Peyer's patch (tissue), 4 donors: ENCODE measurements at regions not wholly inside any gene's neighbourhood (a gene's known extent, or its start where the extent isn't known, plus 50 kb on each side); places are given as distances from the start of the nearest gene placed in this dataset.

Experiments
- POLR2A ChIP-seq, 2 donors: fragments of 450-650 bp; IDR thresholded peaks; one replicate each; pipeline ENCODE4 v1.5.1; 2017; ENCODE audit warnings: antibody characterized with exemption in 2 of 2, mild to moderate bottlenecking in 2 of 2, moderate library complexity in 2 of 2
- TF ChIP-seq, protein P1 (sequence below), 6 experiments: fragments of 450-650 bp in 4 of 6; fragments of 200-600 bp in 2 of 6; sonication (generic) in 1 of 6; IDR thresholded peaks; one replicate each; pipeline ENCODE4 v1.5.1; 2017 to 2019; ENCODE audit warnings: antibody characterized with exemption in 6 of 6, mild to moderate bottlenecking in 3 of 6, moderate library complexity in 1 of 6

DNA sequence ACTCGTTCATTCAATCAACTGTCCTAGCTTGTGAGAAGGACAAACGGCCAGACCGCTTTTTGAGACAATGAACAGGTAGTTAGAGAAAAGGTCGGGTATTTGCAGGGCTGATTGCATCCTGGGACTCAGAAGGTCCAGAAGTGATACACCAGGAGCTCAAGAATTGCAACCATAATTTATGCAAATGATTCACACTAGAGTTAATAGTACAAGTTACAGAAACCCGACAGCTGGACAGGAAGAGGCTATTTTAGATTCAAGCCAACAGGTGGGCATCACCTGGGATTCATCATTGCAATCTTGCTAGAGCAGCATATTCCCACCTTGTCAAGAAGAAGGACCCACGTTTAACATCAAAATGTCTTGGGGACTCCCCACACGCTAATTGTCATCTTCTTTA, 83.5 kb downstream of the TNFAIP3 start:
- no peak for TF ChIP-seq POLR2A (IDR thresholded peaks at IDR 0.05)
- TF ChIP-seq, protein P1, sequence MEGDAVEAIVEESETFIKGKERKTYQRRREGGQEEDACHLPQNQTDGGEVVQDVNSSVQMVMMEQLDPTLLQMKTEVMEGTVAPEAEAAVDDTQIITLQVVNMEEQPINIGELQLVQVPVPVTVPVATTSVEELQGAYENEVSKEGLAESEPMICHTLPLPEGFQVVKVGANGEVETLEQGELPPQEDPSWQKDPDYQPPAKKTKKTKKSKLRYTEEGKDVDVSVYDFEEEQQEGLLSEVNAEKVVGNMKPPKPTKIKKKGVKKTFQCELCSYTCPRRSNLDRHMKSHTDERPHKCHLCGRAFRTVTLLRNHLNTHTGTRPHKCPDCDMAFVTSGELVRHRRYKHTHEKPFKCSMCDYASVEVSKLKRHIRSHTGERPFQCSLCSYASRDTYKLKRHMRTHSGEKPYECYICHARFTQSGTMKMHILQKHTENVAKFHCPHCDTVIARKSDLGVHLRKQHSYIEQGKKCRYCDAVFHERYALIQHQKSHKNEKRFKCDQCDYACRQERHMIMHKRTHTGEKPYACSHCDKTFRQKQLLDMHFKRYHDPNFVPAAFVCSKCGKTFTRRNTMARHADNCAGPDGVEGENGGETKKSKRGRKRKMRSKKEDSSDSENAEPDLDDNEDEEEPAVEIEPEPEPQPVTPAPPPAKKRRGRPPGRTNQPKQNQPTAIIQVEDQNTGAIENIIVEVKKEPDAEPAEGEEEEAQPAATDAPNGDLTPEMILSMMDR (IDR thresholded peaks at IDR 0.05), result no peak
